ENCODE measurements at regions not wholly inside any gene's neighbourhood (a gene's known extent, or its start where the extent isn't known, plus 50 kb on each side); places are given as distances from the start of the nearest gene placed in this dataset.
"Not testable (repeated sequence)": the region's sequence is repeated elsewhere in the genome, so short reads cannot be mapped to it uniquely, and the experiment has no call there.

DNA sequence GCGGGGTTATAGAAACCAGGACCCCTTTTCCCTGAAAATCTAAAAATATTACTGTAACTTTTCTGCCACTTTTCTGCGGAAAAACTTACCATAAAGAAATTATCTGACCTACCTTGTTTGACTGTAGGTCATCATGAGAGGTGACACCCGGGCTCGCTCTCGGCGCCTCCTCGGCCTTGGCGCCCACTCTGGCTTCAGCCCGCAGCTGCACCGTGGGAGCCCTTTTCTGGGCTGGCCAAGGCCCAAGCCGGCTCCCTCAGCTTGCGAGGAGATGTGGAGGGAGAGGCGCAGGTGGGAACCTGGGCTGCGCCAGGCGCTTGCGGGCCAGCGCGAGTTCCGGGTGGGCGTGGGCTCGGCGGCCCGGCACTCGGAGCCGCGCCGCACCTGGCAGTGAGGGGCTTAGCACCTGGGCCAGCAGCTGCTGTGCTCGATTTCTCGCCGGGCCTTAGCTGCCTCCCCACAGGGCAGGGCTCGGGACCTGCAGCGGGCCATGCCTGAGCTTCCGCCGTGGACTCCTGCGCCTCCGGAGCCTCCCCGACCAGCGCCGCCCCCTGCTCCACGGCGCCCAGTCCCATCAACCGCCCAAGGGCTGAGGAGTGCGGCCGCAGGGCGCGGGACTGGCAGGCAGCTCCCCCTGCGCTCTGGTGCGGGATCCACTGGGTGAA, 107.7 kb upstream of the DNAJC10 start:
- TF ChIP-seq POLR2A (IDR thresholded peaks at IDR 0.05) (no peak), EP300 (IDR thresholded peaks at IDR 0.05) (no peak), POLR2AphosphoS5 (IDR thresholded peaks at IDR 0.05) (no peak)
- TF ChIP-seq, protein P1, sequence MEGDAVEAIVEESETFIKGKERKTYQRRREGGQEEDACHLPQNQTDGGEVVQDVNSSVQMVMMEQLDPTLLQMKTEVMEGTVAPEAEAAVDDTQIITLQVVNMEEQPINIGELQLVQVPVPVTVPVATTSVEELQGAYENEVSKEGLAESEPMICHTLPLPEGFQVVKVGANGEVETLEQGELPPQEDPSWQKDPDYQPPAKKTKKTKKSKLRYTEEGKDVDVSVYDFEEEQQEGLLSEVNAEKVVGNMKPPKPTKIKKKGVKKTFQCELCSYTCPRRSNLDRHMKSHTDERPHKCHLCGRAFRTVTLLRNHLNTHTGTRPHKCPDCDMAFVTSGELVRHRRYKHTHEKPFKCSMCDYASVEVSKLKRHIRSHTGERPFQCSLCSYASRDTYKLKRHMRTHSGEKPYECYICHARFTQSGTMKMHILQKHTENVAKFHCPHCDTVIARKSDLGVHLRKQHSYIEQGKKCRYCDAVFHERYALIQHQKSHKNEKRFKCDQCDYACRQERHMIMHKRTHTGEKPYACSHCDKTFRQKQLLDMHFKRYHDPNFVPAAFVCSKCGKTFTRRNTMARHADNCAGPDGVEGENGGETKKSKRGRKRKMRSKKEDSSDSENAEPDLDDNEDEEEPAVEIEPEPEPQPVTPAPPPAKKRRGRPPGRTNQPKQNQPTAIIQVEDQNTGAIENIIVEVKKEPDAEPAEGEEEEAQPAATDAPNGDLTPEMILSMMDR (IDR thresholded peaks at IDR 0.05) = no peak
- ATAC-seq = no peak
- 85 to 100% methylated on average over 1 to 10 of the region's 48 CpGs for WGBS, 2 donors (ENCODE audit: low coverage in 1 of 2)
- Histone ChIP-seq H3K9me3 (no peaks in the 10 kb centered on the region), H3K4me3 (no peak overlapping the region), H3K27ac (no peak overlapping the region), H3K27me3 (no peaks in the 10 kb centered on the region), H3K4me1 (no peaks in the 10 kb centered on the region), H3K36me3 (no peaks in the 10 kb centered on the region)

DNA sequence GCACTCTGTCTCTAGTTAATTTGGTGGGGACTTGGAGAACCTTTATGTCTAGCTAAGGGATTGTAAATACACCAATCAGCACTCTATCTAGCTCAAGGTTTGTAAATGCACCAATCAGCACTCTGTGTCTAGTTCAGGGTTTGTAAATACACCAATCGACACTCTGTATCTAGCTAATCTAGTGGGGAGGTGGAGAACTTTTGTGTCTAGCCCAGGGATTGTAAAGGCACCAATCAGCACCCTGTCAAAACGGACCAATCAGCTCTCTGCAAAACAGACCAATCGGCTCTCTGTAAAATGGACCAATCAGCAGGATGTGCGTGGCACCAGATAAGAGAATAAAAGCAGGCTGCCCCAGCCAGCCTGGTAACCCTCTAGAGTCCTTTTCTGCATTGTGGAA, 107.1 kb upstream of the DNAJC10 start:
- H3K4me3 ChIP-seq, ATAC-seq, H3K9me3 ChIP-seq, H3K4me1 ChIP-seq, H3K27me3 ChIP-seq, H3K36me3 ChIP-seq, H3K27ac ChIP-seq: not testable (repeated sequence)
- WGBS, 2 donors (ENCODE audit: low coverage in 1 of 2) = 96 to 100% methylated on average over 3 to 4 of the region's 4 CpGs

DNA sequence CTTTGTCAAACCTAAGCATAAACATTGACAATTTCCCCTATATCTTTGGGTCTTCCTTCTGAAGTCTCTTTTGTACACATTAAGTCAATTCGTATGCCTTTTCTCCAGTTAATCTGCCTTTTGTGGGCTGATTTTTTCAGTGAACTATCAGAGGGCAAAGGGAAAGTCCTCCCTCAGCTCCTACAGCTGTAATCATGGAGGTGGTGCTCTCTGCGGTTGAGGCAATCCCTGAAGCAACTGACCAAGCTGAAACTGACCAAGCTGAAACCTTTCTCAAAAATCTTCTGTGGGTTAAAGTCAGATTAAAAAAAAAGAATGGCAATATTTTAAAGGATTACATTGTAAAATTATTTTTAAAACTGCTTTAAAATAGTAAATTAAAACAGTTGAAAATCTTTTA, 105.8 kb upstream of the DNAJC10 start:
- ATAC-seq = no peak
- WGBS, 2 donors (ENCODE audit: low coverage in 1 of 2) = 83 to 90% methylated on average over 1 to 2 of the region's 2 CpGs
- Histone ChIP-seq H3K9me3 (no peaks in the 10 kb centered on the region), H3K27ac (no peak overlapping the region), H3K27me3 (no peaks in the 10 kb centered on the region), H3K4me3 (no peak overlapping the region), H3K4me1 (no peaks in the 10 kb centered on the region), H3K36me3 (no peaks in the 10 kb centered on the region)
- no peak for TF ChIP-seq EP300 (IDR thresholded peaks at IDR 0.05)
- no peak for TF ChIP-seq POLR2A (IDR thresholded peaks at IDR 0.05)
- TF ChIP-seq, protein P1 (IDR thresholded peaks at IDR 0.05) = no peak
- no peak for TF ChIP-seq POLR2AphosphoS5 (IDR thresholded peaks at IDR 0.05)

DNA sequence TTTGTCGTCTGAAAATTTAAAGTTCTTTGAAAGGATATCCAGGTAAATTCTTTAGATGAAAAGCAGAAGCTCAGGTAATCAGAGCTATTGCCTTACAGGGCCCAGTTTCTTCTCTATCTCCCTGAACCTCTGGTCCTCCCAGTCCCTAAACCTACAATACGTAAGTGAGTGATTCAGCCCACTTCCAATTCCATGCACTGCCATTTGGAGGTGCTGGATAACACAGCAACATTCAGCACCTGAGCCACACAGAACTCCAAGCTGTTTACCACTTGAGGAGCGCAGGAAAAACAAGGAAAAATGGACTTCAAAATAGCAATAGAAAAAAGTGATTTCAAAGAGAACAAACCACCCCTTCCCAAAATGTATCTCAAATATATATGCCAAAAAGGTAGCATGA, 105.0 kb upstream of the DNAJC10 start:
- Histone ChIP-seq H3K9me3 (no peaks in the 10 kb centered on the region), H3K4me3 (no peak overlapping the region), H3K4me1 (no peaks in the 10 kb centered on the region), H3K27ac (no peak overlapping the region), H3K27me3 (no peaks in the 10 kb centered on the region), H3K36me3 (no peaks in the 10 kb centered on the region)
- TF ChIP-seq, protein P1 (IDR thresholded peaks at IDR 0.05) = no peak
- TF ChIP-seq EP300 (IDR thresholded peaks at IDR 0.05) = no peak
- TF ChIP-seq POLR2A (IDR thresholded peaks at IDR 0.05) = no peak
- TF ChIP-seq POLR2AphosphoS5 (IDR thresholded peaks at IDR 0.05) = no peak
- WGBS, 2 donors (ENCODE audit: low coverage in 1 of 2) = 88 to 97% methylated on average over 2 to 3 of the region's 3 CpGs
- no peak for ATAC-seq

DNA sequence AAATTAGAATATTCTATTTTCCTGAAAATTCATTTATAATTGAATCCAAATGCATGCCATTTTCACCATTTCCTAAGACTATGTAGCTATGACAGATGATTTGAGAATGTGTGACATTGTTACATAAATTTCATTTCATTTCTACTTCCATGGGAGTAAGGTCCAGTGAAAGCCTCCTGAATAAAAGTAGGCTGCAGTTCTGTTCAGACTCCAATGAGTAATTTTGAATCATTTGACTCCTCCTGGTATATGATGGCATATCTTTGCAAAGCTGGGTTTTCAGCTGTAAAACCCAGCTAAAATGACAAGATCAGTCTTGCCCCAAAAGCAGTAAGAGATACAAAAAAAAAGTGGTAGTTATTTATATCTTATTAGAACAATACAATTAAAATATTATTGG, 101.0 kb upstream of the DNAJC10 start:
- H3K27ac ChIP-seq = no peak overlapping the region
- no peak overlapping the region for H3K4me3 ChIP-seq
- no peaks in the 10 kb centered on the region for H3K4me1 ChIP-seq
- TF ChIP-seq, protein P1 (IDR thresholded peaks at IDR 0.05) = no peak
- TF ChIP-seq POLR2A (IDR thresholded peaks at IDR 0.05) = no peak
- TF ChIP-seq EP300 (IDR thresholded peaks at IDR 0.05) = no peak
- no peak for TF ChIP-seq POLR2AphosphoS5 (IDR thresholded peaks at IDR 0.05)
- no peaks in the 10 kb centered on the region for H3K9me3 ChIP-seq
- no peak for ATAC-seq
- H3K36me3 ChIP-seq = no peaks in the 10 kb centered on the region
- no peaks in the 10 kb centered on the region for H3K27me3 ChIP-seq

All from gastroesophageal sphincter (tissue), 4 donors.